Gastroesophageal sphincter (tissue), 3 donors: ENCODE measurements at regions not wholly inside any gene's neighbourhood (a gene's known extent, or its start where the extent isn't known, plus 50 kb on each side); places are given as distances from the start of the nearest gene placed in this dataset.

Source experiments
- EP300 ChIP-seq: sonication (generic); formaldehyde crosslinking; IDR thresholded peaks from one replicate; pipeline ENCODE4 v1.6.1; 2017; ENCODE audit warnings: antibody characterized with exemption, mild to moderate bottlenecking
- POLR2A ChIP-seq, 2 donors: fragments of 450-650 bp; IDR thresholded peaks; one replicate each; pipeline ENCODE4 v1.6.1; 2017; ENCODE audit warnings: antibody characterized with exemption in 2 of 2, mild to moderate bottlenecking in 2 of 2, moderate library complexity in 1 of 2
- TF ChIP-seq, protein P1 (sequence below), 4 experiments: fragments of 200-600 bp in 2 of 4; fragments of 450-650 bp in 2 of 4; sonication (generic) in 1 of 4; IDR thresholded peaks; one replicate each; pipeline ENCODE4 v1.5.1; 2017 to 2019; ENCODE audit warnings: antibody characterized with exemption in 4 of 4, mild to moderate bottlenecking in 2 of 4, moderate library complexity in 2 of 4

DNA sequence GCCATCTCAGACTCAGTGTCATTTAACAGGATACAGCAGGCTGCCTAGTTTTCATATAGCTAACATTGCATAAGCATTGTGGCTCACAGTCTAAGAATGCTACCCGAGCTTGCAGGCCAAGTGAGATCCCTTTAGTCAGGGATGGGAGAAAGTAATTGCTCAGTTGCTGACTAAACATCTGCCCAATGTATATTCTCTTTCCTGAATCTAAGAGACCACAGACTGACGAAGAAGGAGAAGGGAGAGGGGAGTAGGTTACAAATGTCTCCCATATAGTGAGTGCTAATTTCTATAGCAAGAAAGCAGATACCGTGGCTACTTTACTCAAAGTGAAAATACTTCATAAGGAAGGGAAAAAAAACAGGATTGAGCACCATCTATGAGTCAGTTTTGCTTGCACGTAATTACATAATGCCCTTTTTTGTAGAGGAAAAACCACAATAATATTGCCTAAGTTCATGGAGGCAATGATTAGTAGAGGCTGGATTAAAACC lies 453.9 kb downstream of the COG6 start:
- TF ChIP-seq, protein P1, sequence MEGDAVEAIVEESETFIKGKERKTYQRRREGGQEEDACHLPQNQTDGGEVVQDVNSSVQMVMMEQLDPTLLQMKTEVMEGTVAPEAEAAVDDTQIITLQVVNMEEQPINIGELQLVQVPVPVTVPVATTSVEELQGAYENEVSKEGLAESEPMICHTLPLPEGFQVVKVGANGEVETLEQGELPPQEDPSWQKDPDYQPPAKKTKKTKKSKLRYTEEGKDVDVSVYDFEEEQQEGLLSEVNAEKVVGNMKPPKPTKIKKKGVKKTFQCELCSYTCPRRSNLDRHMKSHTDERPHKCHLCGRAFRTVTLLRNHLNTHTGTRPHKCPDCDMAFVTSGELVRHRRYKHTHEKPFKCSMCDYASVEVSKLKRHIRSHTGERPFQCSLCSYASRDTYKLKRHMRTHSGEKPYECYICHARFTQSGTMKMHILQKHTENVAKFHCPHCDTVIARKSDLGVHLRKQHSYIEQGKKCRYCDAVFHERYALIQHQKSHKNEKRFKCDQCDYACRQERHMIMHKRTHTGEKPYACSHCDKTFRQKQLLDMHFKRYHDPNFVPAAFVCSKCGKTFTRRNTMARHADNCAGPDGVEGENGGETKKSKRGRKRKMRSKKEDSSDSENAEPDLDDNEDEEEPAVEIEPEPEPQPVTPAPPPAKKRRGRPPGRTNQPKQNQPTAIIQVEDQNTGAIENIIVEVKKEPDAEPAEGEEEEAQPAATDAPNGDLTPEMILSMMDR (IDR thresholded peaks at IDR 0.05), result no peak
- TF ChIP-seq POLR2A (IDR thresholded peaks at IDR 0.05) (no peak), EP300 (no peak)
